Upper lobe of left lung (tissue), 6 donors: ENCODE measurements at regions not wholly inside any gene's neighbourhood (a gene's known extent, or its start where the extent isn't known, plus 50 kb on each side); places are given as distances from the start of the nearest gene placed in this dataset.
"Not testable (repeated sequence)": the region's sequence is repeated elsewhere in the genome, so short reads cannot be mapped to it uniquely, and the experiment has no call there.

Experiments used
- ATAC-seq, 2 donors: fragments of 200-7000 bp; cut with Tn5 transposase; one replicate each; pipeline ENCODE4 v1.9.1; 2022; ENCODE audit warnings: mild to moderate bottlenecking in 2 of 2, moderate library complexity in 2 of 2; ENCODE audit not compliant: low FRiP score in 2 of 2
- DNase-seq, 2 donors: peaks; one replicate each; pipeline ENCODE4 v3.0.0-alpha.2; 2019 to 2020
- H3K27ac ChIP-seq, 4 donors: fragments of 200-600 bp; sonication (generic); one replicate each; pipeline ENCODE4 v1.5.1; 2016 to 2019
- H3K27me3 ChIP-seq, 4 donors: fragments of 200-600 bp; sonication (generic); one replicate each; pipeline ENCODE4 v1.5.1; 2017 to 2019
- H3K36me3 ChIP-seq, 4 donors: fragments of 200-600 bp; sonication (generic); one replicate each; pipeline ENCODE4 v1.5.1; 2016 to 2019
- H3K4me1 ChIP-seq, 4 donors: fragments of 200-600 bp; sonication (generic); one replicate each; pipeline ENCODE4 v1.5.1; 2018 to 2019
- H3K4me3 ChIP-seq, 4 donors: fragments of 200-600 bp; sonication (generic); one replicate each; pipeline ENCODE4 v1.5.1; 2017 to 2019; ENCODE audit warnings: mild to moderate bottlenecking in 2 of 4, moderate library complexity in 1 of 4
- H3K9me3 ChIP-seq, 4 donors: fragments of 200-600 bp; sonication (generic); one replicate each; pipeline ENCODE4 v1.5.1; 2018 to 2019
- EP300 ChIP-seq, 4 donors: sonication (generic); formaldehyde crosslinking; IDR thresholded peaks; one replicate each; pipeline ENCODE4 v1.5.1; 2017; ENCODE audit warnings: antibody characterized with exemption in 4 of 4, control low read depth in 2 of 4
- POLR2A ChIP-seq, 4 donors: fragments of 450-650 bp; IDR thresholded peaks; one replicate each; pipeline ENCODE4 v1.5.1; 2016 to 2017; ENCODE audit warnings: antibody characterized with exemption in 4 of 4, mild to moderate bottlenecking in 2 of 4
- POLR2AphosphoS5 ChIP-seq, 2 donors: sonication (generic); formaldehyde crosslinking; IDR thresholded peaks; one replicate each; pipeline ENCODE4 v1.5.1; 2017; ENCODE audit warnings: antibody characterized with exemption in 2 of 2
- WGBS, 2 donors: methylation state at CpG; one replicate each; pipeline ENCODE4 v1.1.5; 2017 to 2018; 5-methylcytosine and 5-hydroxymethylcytosine counted together
- TF ChIP-seq, protein P1 (sequence below), 6 experiments: fragments of 450-650 bp in 4 of 6; fragments of 200-600 bp in 2 of 6; sonication (generic) in 2 of 6; IDR thresholded peaks; one replicate each; pipeline ENCODE4 v1.5.1; 2016 to 2019; ENCODE audit warnings: antibody characterized with exemption in 6 of 6
- donor health status: DM: no; HTN: no; CAD: no; lungs with moderate emphysema.
- donor health status: DM: no; HTN: yes; CAD: no; lungs with severe emphysema.

- Histone ChIP-seq H3K27me3 (no peaks in the 10 kb centered on the region), H3K27ac (no peak overlapping the region), H3K9me3 (peaks cover 0 to 16% (median 0%) of the 10 kb centered on the region in 4 donors), H3K4me3 (no peak overlapping the region), H3K36me3 (no peaks in the 10 kb centered on the region), H3K4me1 (no peaks in the 10 kb centered on the region)
- WGBS, 2 donors, result 85 to 90% methylated on average over 5 of the region's 5 CpGs
- no peak for ATAC-seq
- TF ChIP-seq, protein P1, sequence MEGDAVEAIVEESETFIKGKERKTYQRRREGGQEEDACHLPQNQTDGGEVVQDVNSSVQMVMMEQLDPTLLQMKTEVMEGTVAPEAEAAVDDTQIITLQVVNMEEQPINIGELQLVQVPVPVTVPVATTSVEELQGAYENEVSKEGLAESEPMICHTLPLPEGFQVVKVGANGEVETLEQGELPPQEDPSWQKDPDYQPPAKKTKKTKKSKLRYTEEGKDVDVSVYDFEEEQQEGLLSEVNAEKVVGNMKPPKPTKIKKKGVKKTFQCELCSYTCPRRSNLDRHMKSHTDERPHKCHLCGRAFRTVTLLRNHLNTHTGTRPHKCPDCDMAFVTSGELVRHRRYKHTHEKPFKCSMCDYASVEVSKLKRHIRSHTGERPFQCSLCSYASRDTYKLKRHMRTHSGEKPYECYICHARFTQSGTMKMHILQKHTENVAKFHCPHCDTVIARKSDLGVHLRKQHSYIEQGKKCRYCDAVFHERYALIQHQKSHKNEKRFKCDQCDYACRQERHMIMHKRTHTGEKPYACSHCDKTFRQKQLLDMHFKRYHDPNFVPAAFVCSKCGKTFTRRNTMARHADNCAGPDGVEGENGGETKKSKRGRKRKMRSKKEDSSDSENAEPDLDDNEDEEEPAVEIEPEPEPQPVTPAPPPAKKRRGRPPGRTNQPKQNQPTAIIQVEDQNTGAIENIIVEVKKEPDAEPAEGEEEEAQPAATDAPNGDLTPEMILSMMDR (IDR thresholded peaks at IDR 0.05), result no peak
- no peak for DNase-seq
Measured at GRCh38 chr7:54439391-54439790, 102.8 kb upstream of the VSTM2A start.

GRCh38 chr7:54444046-54444686 is 98.0 kb upstream of the VSTM2A start:
- DNase-seq, result peak in 1 of 2 donors; percentile 66
- not testable (repeated sequence) for H3K4me1 ChIP-seq, ATAC-seq, H3K9me3 ChIP-seq, H3K36me3 ChIP-seq, H3K27me3 ChIP-seq, H3K4me3 ChIP-seq, H3K27ac ChIP-seq
- 88 to 94% methylated on average over 25 to 28 of the region's 34 CpGs for WGBS, 2 donors

GRCh38 chr7:54453168-54453567 is 89.0 kb upstream of the VSTM2A start:
- not testable (repeated sequence) for ATAC-seq, H3K4me1 ChIP-seq, H3K4me3 ChIP-seq, H3K27ac ChIP-seq, DNase-seq, H3K27me3 ChIP-seq, H3K36me3 ChIP-seq
- 69 to 72% methylated on average over 1 of the region's 1 CpG for WGBS, 2 donors
- peaks cover 0 to 21% (median 0%) of the 10 kb centered on the region in 4 donors for H3K9me3 ChIP-seq

DNA sequence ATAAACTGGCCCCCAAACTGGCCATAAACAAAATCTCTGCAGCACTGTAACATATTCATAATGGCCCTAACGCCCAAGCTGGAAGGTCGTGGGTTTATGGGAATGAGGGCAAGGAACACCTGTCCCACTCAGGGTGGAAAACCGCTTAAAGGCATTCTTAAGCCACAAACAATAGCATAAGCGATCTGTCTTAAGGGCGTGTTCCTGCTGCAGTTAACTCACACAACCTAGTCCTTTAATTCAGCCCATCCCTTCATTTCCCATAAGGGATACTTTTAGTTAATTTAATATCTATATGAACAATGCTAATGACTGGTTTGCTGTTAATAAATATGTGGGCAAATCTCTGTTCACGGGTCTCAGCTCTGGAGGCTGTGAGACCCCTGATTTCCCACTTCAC is 87.5 kb upstream of the VSTM2A start:
- not testable (repeated sequence) for H3K27me3 ChIP-seq, H3K4me3 ChIP-seq, H3K4me1 ChIP-seq, ATAC-seq, H3K36me3 ChIP-seq, DNase-seq, H3K27ac ChIP-seq
- 77 to 88% methylated on average over 6 of the region's 6 CpGs for WGBS, 2 donors
- peaks cover 0 to 28% (median 0%) of the 10 kb centered on the region in 4 donors for H3K9me3 ChIP-seq

DNA sequence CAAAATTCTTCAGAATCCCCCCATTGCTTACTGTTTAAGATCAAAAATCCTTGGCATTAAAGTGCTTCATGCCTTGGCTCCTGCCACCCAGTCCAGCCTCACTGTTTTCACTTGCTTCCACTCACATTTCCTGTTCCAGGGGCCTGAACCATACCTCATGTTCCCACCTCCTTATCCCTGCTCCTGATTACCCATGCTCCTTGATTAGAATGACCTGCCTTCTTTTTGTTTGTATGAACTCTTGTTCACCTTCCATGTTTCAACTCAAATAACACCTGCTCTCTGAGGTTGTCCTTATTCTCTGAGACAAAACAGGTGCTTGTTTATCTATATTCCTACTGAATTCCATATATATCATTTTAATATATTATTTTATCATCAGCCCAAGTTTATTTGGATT is 77.1 kb upstream of the VSTM2A start:
- Histone ChIP-seq H3K9me3 (no peaks in the 10 kb centered on the region), H3K36me3 (no peaks in the 10 kb centered on the region), H3K4me3 (no peak overlapping the region), H3K4me1 (no peaks in the 10 kb centered on the region), H3K27me3 (no peaks in the 10 kb centered on the region), H3K27ac (no peak overlapping the region)
- no peak for TF ChIP-seq POLR2AphosphoS5 (IDR thresholded peaks at IDR 0.05)
- TF ChIP-seq, protein P1 (IDR thresholded peaks at IDR 0.05), result no peak
- TF ChIP-seq POLR2A (IDR thresholded peaks at IDR 0.05), result no peak
- TF ChIP-seq EP300 (IDR thresholded peaks at IDR 0.05), result no peak
- ATAC-seq, result no peak
- no peak for DNase-seq

- TF ChIP-seq, protein P1 (IDR thresholded peaks at IDR 0.05), result no peak
- TF ChIP-seq EP300 (IDR thresholded peaks at IDR 0.05) (no peak), POLR2A (IDR thresholded peaks at IDR 0.05) (no peak), POLR2AphosphoS5 (IDR thresholded peaks at IDR 0.05) (no peak)
- no peak overlapping the region for H3K4me3 ChIP-seq
- no peaks in the 10 kb centered on the region for H3K36me3 ChIP-seq
- WGBS, 2 donors, result 90 to 93% methylated on average over 7 to 10 of the region's 10 CpGs
- ATAC-seq (no peak), DNase-seq (peak in 1 of 2 donors; percentile 46)
- no peak overlapping the region for H3K27ac ChIP-seq
- no peaks in the 10 kb centered on the region for H3K27me3 ChIP-seq
- H3K4me1 ChIP-seq, result no peaks in the 10 kb centered on the region
- H3K9me3 ChIP-seq, result peaks cover 0 to 5% (median 0%) of the 10 kb centered on the region in 4 donors
Measured at GRCh38 chr7:54469740-54470139, 72.4 kb upstream of the VSTM2A start.
